ENCODE measurements at regions not wholly inside any gene's neighbourhood (a gene's known extent, or its start where the extent isn't known, plus 50 kb on each side); places are given as distances from the start of the nearest gene placed in this dataset.

- Histone ChIP-seq H3K4me3 (ENCODE audit: low read depth, low read length) (no peak overlapping the region), H3K27ac (no peak overlapping the region), H3K27me3 (ENCODE audit: insufficient read depth, low read depth, severe bottlenecking) (no peaks in the 10 kb centered on the region), H3K36me3 (no peaks in the 10 kb centered on the region), H3K9me3 (ENCODE audit: severe bottlenecking) (peaks cover 9% of the 10 kb centered on the region)
- TF ChIP-seq CTCF (IDR thresholded peaks at IDR 0.05; ENCODE audit: low read depth, low read length): no peak
- no peak for DNase-seq
Measured at GRCh38 chr7:57274535-57275283, 142.5 kb upstream of the ZNF479 start.

GRCh38 chr7:57300747-57301146 is 149.2 kb upstream of the ZNF716 start:
- Histone ChIP-seq H3K27me3 (ENCODE audit: insufficient read depth, low read depth, severe bottlenecking) (no peaks in the 10 kb centered on the region), H3K27ac (no peak overlapping the region), H3K4me3 (ENCODE audit: low read depth, low read length) (no peak overlapping the region), H3K36me3 (no peaks in the 10 kb centered on the region), H3K9me3 (ENCODE audit: severe bottlenecking) (peaks cover 3% of the 10 kb centered on the region)
- TF ChIP-seq CTCF (IDR thresholded peaks at IDR 0.05; ENCODE audit: low read depth, low read length): no peak
- DNase-seq: no peak

GRCh38 chr7:57305192-57305748 is 144.7 kb upstream of the ZNF716 start:
- DNase-seq: peak; percentile 9
- peak; percentile 55 for TF ChIP-seq CTCF (IDR thresholded peaks at IDR 0.05; ENCODE audit: low read depth, low read length)
- Histone ChIP-seq H3K27me3 (ENCODE audit: insufficient read depth, low read depth, severe bottlenecking) (no peaks in the 10 kb centered on the region), H3K4me3 (ENCODE audit: low read depth, low read length) (no peak overlapping the region), H3K27ac (no peak overlapping the region), H3K9me3 (ENCODE audit: severe bottlenecking) (peaks cover 5% of the 10 kb centered on the region), H3K36me3 (no peaks in the 10 kb centered on the region)

- TF ChIP-seq CTCF (IDR thresholded peaks at IDR 0.05; ENCODE audit: low read depth, low read length): peak; percentile 47
- Histone ChIP-seq H3K4me3 (ENCODE audit: low read depth, low read length) (no peak overlapping the region), H3K27ac (no peak overlapping the region), H3K36me3 (no peaks in the 10 kb centered on the region), H3K9me3 (ENCODE audit: severe bottlenecking) (peaks cover 5% of the 10 kb centered on the region), H3K27me3 (ENCODE audit: insufficient read depth, low read depth, severe bottlenecking) (no peaks in the 10 kb centered on the region)
- peak; percentile 10 for DNase-seq
Measured at GRCh38 chr7:57308631-57309408, 141.2 kb upstream of the ZNF716 start.

- no peak overlapping the region for H3K27ac ChIP-seq
- no peak for TF ChIP-seq CTCF (IDR thresholded peaks at IDR 0.05; ENCODE audit: low read depth, low read length)
- DNase-seq: no peak
- H3K36me3 ChIP-seq: no peaks in the 10 kb centered on the region
- no peaks in the 10 kb centered on the region for H3K27me3 ChIP-seq (ENCODE audit: insufficient read depth, low read depth, severe bottlenecking)
- no peaks in the 10 kb centered on the region for H3K9me3 ChIP-seq (ENCODE audit: severe bottlenecking)
- no peak overlapping the region for H3K4me3 ChIP-seq (ENCODE audit: low read depth, low read length)
Measured at GRCh38 chr7:57327081-57327480, 122.9 kb upstream of the ZNF716 start.

Data from WERI-Rb-1 (cell line).